Endothelial cell of umbilical vein (primary cell): ENCODE measurements at regions not wholly inside any gene's neighbourhood (a gene's known extent, or its start where the extent isn't known, plus 50 kb on each side); places are given as distances from the start of the nearest gene placed in this dataset.

Experiments
- POLR2AphosphoS5 ChIP-seq: IDR thresholded peaks from 2 replicates; pipeline ENCODE4 v1.6.1; 2012; ENCODE audit warnings: low read depth, mild to moderate bottlenecking, control low read depth, low read length, moderate library complexity; ENCODE audit not compliant: insufficient read depth
- TF ChIP-seq, protein P1 (sequence below), 2 donors: IDR thresholded peaks; 1 replicate in 1 of 2; 2 replicates in 1 of 2; pipeline ENCODE4 v1.5.1; 2011; ENCODE audit warnings: low read length in 2 of 2, mild to moderate bottlenecking in 2 of 2, moderate library complexity in 2 of 2, control low read depth in 1 of 2, inconsistent platforms in 1 of 2, low read depth in 1 of 2; ENCODE audit not compliant: insufficient read depth in 1 of 2; ENCODE audit errors: extremely low read depth in 1 of 2

DNA sequence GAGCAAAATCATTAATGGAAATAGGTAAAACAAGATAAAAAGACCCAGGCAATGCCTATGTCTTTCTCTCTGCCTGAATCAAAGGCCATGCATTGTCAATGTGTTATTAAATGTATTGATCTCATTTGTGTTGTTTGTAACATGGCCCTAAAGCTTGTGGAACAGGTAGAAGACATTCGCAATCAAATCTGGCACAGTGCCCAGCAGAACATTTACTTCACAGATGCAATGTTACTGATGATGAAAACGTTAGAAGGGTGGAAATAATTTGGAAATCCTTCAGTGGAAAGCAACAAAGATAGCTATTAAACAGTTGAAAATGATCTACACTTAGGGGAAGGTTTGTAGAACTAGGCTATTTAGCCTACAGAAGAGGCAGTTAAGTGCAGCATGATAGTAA, 368.2 kb downstream of the EPHA4 start:
- TF ChIP-seq, protein P1, sequence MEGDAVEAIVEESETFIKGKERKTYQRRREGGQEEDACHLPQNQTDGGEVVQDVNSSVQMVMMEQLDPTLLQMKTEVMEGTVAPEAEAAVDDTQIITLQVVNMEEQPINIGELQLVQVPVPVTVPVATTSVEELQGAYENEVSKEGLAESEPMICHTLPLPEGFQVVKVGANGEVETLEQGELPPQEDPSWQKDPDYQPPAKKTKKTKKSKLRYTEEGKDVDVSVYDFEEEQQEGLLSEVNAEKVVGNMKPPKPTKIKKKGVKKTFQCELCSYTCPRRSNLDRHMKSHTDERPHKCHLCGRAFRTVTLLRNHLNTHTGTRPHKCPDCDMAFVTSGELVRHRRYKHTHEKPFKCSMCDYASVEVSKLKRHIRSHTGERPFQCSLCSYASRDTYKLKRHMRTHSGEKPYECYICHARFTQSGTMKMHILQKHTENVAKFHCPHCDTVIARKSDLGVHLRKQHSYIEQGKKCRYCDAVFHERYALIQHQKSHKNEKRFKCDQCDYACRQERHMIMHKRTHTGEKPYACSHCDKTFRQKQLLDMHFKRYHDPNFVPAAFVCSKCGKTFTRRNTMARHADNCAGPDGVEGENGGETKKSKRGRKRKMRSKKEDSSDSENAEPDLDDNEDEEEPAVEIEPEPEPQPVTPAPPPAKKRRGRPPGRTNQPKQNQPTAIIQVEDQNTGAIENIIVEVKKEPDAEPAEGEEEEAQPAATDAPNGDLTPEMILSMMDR (IDR thresholded peaks at IDR 0.05; ENCODE audit: extremely low read depth in 1 of 2, insufficient read depth in 1 of 2, low read depth in 1 of 2, low read length in 2 of 2) = no peak
- no peak for TF ChIP-seq POLR2AphosphoS5
